Bronchial epithelial cell (primary cell): ENCODE measurements at regions not wholly inside any gene's neighbourhood (a gene's known extent, or its start where the extent isn't known, plus 50 kb on each side); places are given as distances from the start of the nearest gene placed in this dataset.

Experiments used
- DNase-seq: peaks from one replicate; pipeline ENCODE4 v3.0.0-alpha.2; 2010; ENCODE audit warnings: low read depth
- FAIRE-seq: peaks from 2 replicates; lab custom pipeline; 2011; peaks lifted over from hg19 to GRCh38; lab: Jason Lieb, UNC
- H3K27me3 ChIP-seq: 2 replicates; pipeline ENCODE4 v1.5.1; 2011; ENCODE audit warnings: low read length; ENCODE audit not compliant: control insufficient read depth, insufficient read depth
- H3K36me3 ChIP-seq: 2 replicates; pipeline ENCODE4 v1.5.1; 2011; ENCODE audit warnings: low read length; ENCODE audit not compliant: control insufficient read depth, insufficient read depth
- H3K4me3 ChIP-seq: 2 replicates; pipeline ENCODE4 v1.5.1; 2011; ENCODE audit warnings: mild to moderate bottlenecking, low read depth, low read length, control low read depth
- CTCF ChIP-seq: IDR thresholded peaks from 2 replicates; pipeline ENCODE4 v1.5.1; 2011; ENCODE audit warnings: mild to moderate bottlenecking, moderate library complexity, low read length, control low read depth, inconsistent platforms; ENCODE audit not compliant: insufficient read depth, severe bottlenecking

- FAIRE-seq (no peak), DNase-seq (no peak)
- H3K27me3 ChIP-seq = no peaks in the 10 kb centered on the region
- no peak overlapping the region for H3K4me3 ChIP-seq
- no peaks in the 10 kb centered on the region for H3K36me3 ChIP-seq
- TF ChIP-seq CTCF = no peak
Observed at GRCh38 chr10:2494399-2494798, 572.9 kb upstream of the PFKP start.

DNA sequence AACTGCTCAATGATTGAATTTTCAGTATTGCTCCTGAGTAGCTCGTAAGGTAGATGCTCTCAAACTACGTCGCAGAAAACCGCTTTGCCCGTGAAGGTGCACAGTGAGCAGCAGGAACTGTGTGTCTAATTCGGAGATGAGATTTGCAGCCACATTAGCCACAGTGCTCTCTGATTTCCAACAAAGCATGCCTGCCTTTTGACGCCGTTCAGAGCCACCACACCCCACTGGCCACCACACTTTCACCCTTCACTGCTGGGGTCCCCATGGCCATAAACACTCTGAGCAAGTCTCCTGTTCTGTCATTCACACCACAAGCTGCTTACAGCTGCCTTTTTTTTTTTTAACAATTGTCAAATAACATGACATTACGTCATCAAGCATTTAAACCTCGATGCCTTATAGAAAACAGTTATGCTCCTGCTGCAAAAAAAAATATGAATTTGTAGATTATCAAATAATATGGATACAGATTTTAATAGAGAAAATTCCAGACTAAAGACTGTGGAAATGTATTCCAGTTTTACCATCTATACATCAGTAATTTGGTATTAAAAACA, 578.8 kb upstream of the PFKP start:
- Histone ChIP-seq H3K4me3 (no peak overlapping the region), H3K36me3 (no peaks in the 10 kb centered on the region), H3K27me3 (no peaks in the 10 kb centered on the region)
- TF ChIP-seq CTCF = no peak
- FAIRE-seq (no peak), DNase-seq (no peak)

DNA sequence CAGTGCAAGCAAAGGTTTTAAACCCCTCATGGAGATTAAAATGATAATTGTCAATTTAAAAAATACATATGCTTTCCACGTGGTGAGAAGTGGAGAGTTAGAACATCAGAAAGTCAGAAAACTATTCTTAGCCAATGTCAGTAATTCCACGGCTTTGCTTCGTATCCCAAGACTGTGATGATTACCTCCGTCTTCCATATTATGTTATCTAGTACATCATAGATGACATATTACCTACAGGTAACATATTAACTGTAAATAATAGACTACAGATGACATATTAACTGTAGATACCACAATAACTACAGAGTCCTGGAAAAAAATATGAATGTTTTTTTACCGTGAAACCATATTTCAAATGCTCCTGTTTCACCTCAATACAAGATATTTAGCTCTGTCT, 579.4 kb upstream of the PFKP start:
- TF ChIP-seq CTCF = no peak
- no peak for DNase-seq
- H3K27me3 ChIP-seq = no peaks in the 10 kb centered on the region
- H3K4me3 ChIP-seq = no peak overlapping the region
- no peaks in the 10 kb centered on the region for H3K36me3 ChIP-seq
- no peak for FAIRE-seq

DNA sequence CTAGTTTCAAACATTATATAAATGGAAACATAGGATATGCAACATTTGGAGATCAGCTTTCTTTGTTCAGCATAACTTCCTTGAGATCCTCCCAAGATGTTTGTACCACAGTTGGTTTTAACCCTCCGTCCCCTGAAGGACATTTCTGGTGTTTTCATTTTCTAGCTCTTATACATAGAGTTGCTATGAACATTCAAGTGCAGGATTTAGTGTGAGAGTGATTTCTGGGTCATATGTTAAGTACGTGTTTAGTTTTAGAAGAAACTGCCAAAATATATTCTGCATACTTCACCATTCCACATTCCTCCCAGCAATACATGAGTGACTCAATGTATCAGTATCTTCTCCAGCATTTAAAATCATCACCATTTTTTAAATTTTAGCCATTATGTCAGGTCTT, 588.7 kb upstream of the PFKP start:
- Histone ChIP-seq H3K27me3 (no peaks in the 10 kb centered on the region), H3K36me3 (no peaks in the 10 kb centered on the region), H3K4me3 (no peak overlapping the region)
- TF ChIP-seq CTCF = no peak
- no peak for DNase-seq
- no peak for FAIRE-seq

- FAIRE-seq (no peak), DNase-seq (no peak)
- Histone ChIP-seq H3K36me3 (no peaks in the 10 kb centered on the region), H3K27me3 (no peaks in the 10 kb centered on the region), H3K4me3 (no peak overlapping the region)
- TF ChIP-seq CTCF = no peak
Observed at GRCh38 chr10:2476812-2477553, 590.4 kb upstream of the PFKP start.
